HEK293T (cell line): ENCODE measurements at regions not wholly inside any gene's neighbourhood (a gene's known extent, or its start where the extent isn't known, plus 50 kb on each side); places are given as distances from the start of the nearest gene placed in this dataset.

ENCODE experiments used
- BHLHE40 ChIP-seq: fragments of 450-650 bp; IDR thresholded peaks from 2 replicates; pipeline ENCODE4 v1.6.1; 2016; ENCODE audit warnings: mild to moderate bottlenecking, moderate library complexity, borderline replicate concordance
- ELF4 ChIP-seq: fragments of 450-650 bp; IDR thresholded peaks from 2 replicates; pipeline ENCODE4 v1.6.1; 2017; ENCODE audit warnings: antibody characterized with exemption
- FOXK2 ChIP-seq: fragments of 450-650 bp; IDR thresholded peaks from 2 replicates; pipeline ENCODE4 v1.6.1; 2016; ENCODE audit warnings: mild to moderate bottlenecking
- FOXM1 ChIP-seq: fragments of 450-650 bp; IDR thresholded peaks from 2 replicates; pipeline ENCODE4 v1.6.1; 2017; ENCODE audit warnings: mild to moderate bottlenecking, borderline replicate concordance
- LEF1 ChIP-seq: fragments of 450-650 bp; IDR thresholded peaks from 2 replicates; pipeline ENCODE4 v1.6.1; 2017; ENCODE audit warnings: mild to moderate bottlenecking, borderline replicate concordance
- SP1 ChIP-seq: fragments of 450-650 bp; IDR thresholded peaks from 2 replicates; pipeline ENCODE4 v1.6.1; 2017
- SUZ12 ChIP-seq: fragments of 450-650 bp; IDR thresholded peaks from 2 replicates; pipeline ENCODE4 v1.6.1; 2016; ENCODE audit warnings: mild to moderate bottlenecking
- TF ChIP-seq, protein P1 (sequence below): fragments of 450-650 bp; IDR thresholded peaks from 2 replicates; pipeline ENCODE4 v1.6.1; 2016

DNA sequence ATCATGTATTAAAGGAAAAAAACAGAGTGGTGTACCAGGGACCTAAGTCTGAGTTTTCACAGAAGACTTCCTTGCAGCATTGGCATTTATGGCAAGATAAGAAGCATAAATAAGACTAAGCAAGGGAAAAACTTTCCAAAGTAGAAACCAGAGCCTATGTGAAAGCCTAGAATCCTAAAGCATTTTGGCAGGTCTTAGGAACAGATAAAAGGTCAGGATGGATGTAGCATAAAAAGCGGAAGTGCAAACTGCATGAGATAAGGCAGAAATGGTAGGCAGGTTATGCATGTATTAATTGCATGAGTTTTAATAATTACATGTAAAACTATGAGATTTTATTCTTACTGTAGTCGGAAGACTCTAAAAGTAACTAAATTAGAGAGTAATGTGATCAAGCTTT lies 596.5 kb downstream of the SUCLG1 start:
- TF ChIP-seq ELF4, result no peak
- TF ChIP-seq LEF1, result no peak
- no peak for TF ChIP-seq FOXK2
- no peak for TF ChIP-seq BHLHE40
- no peak for TF ChIP-seq FOXM1
- TF ChIP-seq, protein P1, sequence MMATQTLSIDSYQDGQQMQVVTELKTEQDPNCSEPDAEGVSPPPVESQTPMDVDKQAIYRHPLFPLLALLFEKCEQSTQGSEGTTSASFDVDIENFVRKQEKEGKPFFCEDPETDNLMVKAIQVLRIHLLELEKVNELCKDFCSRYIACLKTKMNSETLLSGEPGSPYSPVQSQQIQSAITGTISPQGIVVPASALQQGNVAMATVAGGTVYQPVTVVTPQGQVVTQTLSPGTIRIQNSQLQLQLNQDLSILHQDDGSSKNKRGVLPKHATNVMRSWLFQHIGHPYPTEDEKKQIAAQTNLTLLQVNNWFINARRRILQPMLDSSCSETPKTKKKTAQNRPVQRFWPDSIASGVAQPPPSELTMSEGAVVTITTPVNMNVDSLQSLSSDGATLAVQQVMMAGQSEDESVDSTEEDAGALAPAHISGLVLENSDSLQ, result no peak
- TF ChIP-seq SP1, result no peak
- no peak for TF ChIP-seq SUZ12
